HG03175 (cell line): ENCODE measurements at regions not wholly inside any gene's neighbourhood (a gene's known extent, or its start where the extent isn't known, plus 50 kb on each side); places are given as distances from the start of the nearest gene placed in this dataset.

ENCODE experiments used
- ATAC-seq: cut with Tn5 transposase; IDR thresholded peaks from one replicate; pipeline ENCODE4 v1.9.1; 2021; ENCODE audit warnings: mild to moderate bottlenecking, moderate library complexity; ENCODE audit not compliant: unreplicated experiment

DNA sequence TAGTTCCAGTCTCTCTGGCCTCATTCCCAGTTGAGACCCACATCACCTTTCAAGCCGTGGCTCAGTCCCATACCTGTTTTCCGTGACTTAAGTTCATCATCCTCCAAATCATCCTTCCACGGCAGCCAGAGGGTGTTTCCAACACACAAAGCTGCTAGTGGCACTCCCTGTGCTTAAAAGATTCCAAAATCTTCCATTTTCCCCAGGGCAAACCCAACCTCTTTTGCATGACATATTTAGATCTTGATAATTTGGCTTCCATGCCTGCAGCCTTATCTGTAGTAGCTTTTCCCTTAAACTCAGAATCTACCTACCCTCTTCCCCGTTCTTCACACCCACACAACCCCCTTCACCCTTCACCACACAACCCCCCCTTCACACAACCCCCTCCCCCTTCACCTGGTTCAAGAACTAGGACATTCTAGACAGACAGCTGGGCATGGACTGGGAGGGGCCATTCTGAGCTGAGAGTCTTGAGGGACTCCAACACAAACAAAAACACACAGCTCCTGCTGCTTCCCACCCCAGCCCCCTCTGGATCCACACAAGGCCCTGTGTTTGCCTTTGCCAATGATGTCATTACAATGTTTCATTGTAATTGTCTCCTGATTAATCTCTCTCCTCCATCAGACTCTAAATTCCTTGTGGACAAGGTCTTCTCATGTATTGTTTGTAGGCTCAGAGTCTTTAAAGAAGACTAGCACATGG lies 268.2 kb downstream of the SH3GL2 start:
- ATAC-seq = no peak

DNA sequence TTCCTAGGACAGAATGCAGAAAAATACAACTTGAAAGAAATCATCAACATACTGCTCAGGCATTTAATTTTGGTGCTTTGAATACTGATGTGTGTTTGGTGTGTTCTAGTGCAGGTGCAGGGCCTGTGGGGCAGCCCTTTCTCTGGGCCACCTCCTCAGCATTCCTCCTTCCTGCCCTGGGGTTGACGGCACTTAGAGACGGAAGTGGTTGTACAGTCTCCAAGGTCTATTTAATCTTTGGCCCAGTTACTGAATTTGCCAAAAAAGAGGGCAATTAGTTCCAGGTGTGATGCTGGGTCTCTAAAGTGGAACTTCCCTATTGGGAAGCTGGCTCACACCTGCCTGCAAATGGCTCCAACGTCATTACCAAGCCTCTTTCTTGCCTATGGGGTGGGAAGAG lies 269.0 kb downstream of the SH3GL2 start:
- ATAC-seq = no peak

DNA sequence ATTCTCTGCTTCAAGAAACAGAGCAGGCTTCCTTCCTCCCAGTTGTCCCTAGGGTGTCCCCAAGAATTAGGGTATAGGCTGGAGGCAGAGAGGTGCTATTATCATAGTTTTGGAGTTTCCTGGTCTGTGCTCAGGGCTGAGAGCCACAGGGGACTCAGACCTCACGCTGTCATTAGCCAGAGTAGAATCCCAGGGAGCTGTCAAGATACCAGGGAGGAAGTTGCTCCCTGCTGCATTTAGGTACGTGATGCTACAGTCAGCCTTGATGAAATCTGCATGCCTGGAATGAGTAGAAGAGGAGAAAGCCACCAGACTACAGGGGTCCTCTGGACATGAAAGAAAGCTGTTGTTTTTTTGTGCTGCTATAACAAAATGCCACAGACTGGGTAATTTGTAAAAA lies 273.2 kb downstream of the SH3GL2 start:
- no peak for ATAC-seq

DNA sequence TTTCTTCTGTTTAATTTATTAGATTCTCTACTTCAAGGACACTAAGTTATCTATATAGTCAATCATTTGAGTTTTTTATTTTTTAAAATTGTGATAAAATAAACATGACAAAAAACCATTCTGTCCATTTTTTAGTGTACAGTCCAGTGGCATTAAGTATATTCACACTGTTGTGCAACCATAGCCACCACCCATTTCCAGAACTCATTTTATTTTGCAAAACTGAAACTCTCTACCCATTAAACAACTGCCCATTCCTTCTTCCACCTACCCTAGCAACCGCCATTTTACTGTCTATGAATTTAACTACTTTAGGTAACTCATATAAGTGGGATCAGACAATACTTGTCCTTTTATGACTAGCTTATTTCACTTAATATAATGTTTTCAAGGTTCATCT lies 275.6 kb downstream of the SH3GL2 start:
- no peak for ATAC-seq

DNA sequence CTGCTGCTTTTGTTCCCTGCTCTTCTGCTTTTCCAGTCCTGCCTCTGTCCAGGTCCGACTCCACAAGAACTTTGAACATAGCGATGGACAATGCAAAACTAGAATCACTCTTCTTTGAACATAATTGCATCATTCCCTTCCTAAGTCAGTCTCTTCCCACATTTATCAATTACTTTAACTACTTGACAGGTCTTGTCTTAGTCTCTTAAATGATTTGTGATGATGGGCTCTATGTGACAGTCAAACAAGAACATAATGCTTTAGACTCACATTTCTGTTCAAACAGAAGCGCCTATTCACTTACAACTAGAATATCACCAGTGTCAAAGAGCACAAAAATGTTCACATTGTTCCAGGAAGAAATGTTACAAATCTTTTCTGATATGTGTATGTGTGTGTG lies 278.1 kb downstream of the SH3GL2 start:
- ATAC-seq = no peak

DNA sequence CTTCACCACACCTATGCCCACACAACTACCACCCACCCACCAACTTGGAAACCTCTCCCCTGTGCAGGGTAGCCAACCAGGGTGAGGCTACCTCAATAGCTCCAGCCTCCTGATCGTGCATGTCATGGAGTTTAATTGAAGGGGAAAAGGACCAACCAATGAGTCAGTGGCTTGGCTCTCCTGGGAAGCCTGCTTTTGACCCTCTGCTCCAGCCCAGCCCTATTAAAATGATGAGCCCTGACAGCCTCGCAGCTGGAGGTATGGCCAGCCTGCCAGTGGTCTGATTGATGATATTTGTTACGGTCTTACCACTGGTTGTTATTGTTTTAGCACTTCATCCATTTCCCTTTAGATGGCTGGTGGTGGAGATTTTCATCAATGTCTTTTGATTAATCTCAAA lies 280.4 kb downstream of the SH3GL2 start:
- ATAC-seq = no peak

DNA sequence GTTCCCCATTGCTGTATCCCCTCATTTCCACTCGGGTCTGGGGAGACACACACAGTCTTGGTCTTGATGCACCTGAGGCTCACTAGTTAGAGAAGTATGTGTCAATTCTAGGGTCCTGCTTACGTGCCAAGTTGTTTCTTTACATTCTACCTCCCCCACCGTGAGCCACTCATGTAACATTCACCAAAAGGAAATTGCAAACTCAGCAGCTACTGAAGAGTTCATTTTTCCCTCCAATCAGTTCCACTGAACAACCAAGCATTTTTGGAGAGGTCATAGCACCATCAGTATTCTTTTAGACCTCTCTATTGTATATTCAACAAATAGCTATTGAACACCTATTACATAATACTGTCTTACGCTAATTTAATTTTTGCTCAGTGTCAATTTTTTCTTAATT lies 281.1 kb downstream of the SH3GL2 start:
- ATAC-seq = no peak

DNA sequence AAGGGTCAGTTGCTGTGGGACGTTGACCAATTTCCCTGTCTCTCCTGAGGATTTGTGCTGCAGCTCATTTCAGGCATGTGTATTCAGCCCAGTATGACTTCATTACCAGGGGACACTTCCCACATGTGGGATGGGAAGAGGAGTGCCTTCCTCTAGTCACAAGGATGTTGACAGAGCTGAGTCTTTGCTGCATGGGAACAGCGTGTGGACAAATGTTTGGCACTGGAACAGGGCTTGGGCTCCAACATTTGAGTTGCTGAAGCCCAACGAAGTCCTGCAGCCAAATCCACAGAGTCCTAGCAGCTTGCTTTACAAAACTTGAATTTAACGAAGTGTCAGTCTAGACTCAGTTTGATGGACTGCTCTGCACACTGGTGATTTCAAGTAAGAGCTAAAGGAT lies 283.2 kb downstream of the SH3GL2 start:
- ATAC-seq = no peak

DNA sequence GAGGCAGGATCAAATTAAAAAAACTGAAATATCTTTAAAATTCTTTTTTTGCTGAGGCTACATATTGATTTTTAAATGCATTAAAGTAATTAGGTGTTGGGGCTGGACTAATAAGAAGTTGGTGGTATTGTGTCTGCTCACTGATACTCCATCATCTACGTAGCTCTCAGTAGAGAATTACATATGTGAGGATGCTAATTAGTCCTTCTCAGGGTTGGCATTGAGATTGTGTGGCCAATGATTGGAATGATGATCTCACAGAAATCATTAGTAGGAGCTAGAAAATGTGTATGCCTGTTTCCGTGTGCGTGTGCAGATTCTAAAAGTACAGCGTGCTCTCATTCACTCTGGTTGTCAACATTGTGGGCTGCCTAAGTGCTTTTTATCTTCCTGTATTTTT lies 283.8 kb downstream of the SH3GL2 start:
- ATAC-seq = no peak

DNA sequence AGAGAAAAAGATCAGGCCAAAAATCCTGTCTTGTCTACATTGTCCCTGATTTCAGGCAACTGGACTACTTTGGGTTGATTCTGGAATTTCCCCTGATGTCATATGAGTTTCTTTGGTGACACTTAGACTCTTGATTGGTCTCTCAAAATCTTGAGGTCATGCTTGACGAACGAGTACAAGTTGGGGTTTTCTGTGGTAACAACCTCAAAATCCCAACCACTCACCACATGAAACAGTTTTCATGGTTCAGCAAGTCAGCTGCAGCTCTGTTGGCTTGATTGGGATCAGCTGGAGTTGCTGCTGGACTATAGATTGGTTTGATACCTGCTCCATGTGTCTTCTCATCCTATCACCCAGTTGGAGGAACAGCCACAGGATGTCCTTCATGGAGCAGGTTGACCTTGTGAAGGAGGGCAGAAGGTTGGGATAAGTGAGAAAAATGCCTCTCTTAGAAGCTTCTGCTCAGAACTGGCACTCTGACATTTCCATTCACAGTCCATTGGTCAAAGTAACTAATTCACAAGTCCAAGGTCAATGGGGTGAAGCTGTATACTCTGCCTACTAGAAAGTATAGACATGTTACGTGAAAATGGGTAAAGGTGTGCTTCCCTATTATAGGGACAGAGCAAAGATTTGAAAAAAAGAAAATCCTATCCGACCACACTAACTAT lies 284.5 kb downstream of the SH3GL2 start:
- peak; percentile 83 for ATAC-seq

DNA sequence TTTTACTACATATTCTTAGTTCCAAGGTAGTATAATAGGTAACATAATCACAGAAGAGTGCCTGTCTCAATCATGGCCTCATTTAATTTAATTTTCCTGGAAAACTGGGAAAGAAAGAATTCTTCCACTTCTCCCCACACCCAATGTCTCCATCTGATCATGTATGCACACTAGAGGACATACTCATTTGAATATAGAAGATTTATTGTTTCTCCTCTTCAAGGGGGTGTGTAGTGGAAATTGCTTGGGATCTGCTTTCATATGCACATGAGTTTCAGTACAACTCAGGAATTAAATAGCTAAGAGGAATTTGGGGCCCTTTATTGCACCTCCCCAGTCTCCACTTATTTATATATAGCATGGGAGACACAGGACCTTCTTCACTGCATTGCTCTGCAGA lies 285.1 kb downstream of the SH3GL2 start:
- ATAC-seq = no peak

DNA sequence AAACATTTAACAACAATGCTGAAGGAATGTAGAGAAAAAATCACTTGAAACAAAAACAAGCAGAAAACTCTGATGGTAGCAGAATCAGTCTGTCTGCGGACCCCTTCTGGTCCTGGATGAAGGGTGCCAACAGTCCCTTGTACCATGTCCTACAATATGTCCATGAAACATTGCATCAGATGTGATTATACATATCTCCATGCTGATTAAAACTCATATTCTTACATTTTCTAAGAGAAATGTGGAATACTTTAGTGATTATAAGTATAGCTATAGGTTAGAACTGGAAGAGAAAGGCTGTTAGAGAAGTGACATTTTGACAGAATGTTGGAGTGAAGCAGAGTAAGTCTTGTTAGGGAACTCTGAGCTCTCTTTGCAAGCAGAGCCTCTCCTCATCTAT lies 286.1 kb downstream of the SH3GL2 start:
- ATAC-seq = no peak

DNA sequence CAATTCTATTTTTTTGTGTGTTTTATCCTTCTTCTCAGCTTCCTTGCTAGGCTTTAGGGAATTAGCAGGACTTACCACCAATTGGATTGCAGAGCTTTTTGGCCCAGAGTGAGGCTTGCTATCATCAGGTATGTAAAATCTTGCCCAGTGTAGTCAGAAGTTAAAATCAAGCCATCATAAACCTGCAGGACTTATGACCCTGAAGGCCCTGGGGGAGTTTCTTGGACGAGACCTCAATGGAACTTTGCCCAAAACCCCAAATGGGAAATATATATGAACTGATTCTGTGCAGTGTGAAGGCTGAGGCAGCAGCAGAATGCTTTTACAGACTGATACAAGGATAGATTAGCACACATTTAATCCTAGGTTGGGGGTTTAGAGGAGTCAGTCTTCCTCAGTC lies 287.0 kb downstream of the SH3GL2 start:
- ATAC-seq = no peak

DNA sequence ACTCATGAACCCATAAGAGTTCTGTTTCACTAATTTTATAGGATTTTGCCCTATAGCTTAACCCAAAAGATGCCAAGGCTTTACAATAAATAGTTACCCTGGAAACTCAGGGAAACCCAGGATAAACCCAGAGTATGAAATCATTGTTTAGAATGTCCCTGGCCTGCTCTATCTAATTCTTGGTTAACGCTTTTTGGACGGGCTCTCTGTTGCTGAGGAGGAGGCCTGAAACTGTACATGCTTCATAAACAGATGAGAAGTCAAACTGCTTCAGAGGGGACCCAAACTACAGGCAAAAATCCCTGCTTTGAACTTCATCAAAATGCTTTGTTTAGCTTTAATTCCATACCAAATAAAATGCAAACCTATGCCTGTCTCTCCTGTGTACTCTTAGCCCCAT lies 291.9 kb downstream of the SH3GL2 start:
- no peak for ATAC-seq

DNA sequence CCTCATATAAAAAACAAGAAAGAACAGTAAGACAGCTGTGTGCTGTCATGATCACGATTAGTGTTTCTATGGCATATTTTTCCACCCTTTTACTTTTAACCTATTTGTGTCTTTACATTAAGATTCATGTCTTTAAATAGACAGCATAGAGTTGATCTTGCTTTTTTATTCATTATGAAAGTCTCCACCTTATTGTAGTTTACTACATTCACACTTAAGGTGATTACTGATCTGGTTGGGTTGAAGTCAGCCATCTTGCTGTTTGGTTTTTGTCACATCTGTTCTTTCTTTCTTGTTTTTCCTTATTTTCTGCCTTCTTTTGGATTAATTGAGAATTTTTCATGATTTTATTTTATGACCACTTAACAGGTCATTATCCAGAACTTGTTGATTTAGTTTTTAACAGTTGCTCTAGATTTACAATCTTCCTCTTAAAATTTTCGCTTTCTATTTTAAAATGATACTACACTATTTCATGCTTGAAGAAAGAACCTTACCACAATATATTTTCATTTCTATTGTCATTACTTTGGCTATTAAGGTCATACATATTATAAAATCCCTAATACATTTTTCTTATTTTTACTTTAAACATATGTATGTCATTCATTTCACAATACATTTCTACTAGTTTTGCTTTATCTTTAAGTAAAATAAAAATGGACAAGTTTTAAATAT lies 292.5 kb downstream of the SH3GL2 start:
- ATAC-seq = no peak

DNA sequence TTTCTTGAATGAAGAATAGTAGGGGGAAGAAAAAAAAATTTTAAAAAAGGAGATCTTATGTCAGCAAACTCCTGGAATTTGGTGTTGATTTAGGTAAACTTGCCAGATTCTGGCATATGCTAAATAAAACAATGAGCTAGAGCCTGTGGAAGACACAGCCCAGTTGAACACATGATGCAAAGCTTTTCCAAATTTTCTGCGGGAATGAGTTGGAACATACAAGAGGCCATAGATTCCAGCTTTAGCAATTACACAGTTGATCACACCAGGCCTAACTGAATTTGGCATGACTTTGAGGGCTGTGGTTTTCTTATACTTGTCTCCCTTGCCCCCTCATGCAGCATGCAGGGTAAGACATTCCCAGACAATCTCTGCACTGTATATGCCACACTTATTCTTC lies 297.0 kb downstream of the SH3GL2 start:
- ATAC-seq = no peak

DNA sequence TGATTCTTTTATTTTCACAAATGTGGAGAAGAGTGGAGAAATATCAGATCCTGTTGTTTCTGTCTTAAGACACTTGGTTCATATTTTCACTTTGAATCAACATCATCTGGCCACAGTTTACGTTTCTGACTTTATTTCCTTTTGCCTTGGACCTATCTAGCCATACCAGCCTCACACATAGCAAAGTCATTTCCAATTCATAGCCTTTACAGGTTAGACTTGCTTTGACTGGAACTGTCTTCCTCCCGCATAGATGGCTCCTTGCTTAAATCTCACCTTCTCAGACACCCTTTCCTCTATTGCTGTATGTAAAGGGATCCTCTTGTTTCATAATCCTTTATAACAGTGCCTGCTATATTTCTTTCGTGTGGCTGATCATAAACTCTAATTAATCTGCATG lies 297.8 kb downstream of the SH3GL2 start:
- ATAC-seq = no peak

DNA sequence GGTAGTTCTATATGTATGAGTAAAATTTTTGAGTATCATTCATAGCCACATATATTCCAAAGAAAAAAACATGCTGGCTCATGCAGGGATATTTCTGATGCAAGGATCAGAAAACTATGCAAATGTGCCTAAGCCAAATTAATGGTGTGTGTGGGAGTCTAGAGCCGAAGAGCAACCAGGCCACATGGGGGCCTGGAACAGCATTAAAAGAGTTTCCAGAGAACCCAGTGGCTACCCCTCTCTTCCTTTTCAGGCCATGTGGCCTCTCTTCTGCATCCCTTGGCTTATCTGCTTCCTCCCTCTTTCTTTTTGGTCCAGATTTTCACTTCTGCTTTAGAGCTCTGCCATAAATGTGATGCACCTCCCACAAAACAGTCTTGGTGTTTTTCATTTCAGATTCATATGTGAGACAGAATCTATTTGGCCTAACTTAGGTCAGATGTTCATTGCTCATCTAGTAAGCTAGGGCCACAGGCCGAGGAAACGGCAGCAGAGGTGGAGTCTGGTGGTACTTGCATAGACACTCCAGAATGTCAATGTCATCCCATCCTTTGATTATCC lies 300.0 kb downstream of the SH3GL2 start:
- ATAC-seq = no peak

DNA sequence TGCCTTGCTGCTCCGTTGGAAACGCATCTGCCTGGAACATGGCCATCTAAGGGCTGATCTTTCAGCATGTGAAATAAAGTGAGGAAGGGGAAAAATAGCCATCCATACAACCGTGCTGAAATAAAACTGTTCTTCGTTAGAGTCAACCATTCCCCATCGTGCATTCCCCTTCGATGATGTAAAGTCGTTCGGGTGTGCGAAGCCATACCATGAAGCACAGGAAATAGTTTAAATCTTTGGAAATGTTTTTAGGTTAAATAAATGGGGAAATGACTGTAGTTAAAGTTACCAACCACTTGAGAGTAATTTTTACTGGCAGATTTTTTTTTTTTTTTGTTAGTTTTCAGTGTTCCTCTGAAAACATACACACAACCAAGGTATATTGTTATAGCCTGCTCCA lies 302.5 kb downstream of the SH3GL2 start:
- no peak for ATAC-seq

DNA sequence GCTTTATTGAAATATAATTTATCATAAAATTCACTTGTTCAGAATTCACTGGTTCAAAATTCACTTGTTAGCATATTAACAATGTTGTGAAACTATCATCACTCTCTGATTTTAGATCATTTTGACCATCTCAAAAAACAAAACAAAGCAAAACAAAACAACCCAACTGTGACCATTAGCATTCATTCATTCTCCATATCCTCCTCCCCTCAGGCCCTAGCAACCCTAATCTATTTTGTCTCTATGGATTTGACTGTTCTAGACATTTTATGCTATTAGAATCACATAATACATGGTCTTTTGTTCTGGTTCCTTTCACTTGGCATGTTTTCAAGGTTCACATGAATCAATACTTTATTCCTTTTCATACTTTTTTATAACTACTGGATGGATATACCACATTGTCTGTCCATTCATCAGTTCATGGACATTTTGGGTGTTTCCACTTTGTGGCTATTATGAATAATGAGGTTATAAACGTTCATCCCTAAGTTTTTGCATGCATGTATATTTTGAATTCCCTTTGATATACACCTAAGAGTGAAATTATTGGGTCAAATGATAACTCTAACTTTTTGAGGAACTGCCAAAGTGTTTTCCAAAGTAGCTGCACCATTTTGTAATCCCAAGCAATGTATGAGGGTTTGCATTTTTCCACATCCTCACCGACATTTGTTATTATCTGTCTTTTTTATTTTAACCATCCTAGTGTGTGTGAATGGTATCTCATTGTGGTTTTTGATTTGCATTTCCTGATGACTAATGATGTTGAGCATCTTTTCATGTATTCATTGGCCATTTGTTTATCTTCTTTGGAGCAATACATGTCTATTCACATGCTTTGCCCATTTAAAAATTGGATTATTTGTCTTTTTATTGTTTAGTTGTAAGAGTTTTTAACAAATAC lies 304.1 kb downstream of the SH3GL2 start:
- no peak for ATAC-seq

DNA sequence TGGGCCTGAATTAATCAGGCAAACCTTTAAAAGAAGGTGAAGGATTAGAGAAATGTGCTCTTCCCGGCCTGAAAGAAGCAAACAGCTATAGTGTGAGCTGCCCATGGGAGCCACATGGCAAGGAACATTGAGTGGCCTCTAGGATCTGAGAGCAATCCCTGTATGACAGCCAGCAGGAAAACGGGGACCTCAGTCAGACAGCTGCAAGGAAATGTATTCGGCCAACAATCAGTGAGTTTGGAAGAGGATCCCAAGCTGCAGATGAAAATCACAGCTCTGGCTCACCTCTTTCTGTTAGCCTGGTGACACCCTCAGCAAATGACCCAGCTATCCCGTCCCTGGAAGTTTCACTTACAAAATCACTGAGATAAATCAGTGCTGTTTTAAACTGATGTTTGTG lies 309.2 kb downstream of the SH3GL2 start:
- no peak for ATAC-seq
